GM12878 (cell line): ENCODE measurements at regions not wholly inside any gene's neighbourhood (a gene's known extent, or its start where the extent isn't known, plus 50 kb on each side); places are given as distances from the start of the nearest gene placed in this dataset.

Experiments used
- ATAC-seq: fragments of 200-7000 bp; cut with Tn5 transposase; 3 replicates; pipeline ENCODE4 v1.9.1; 2020; ENCODE audit warnings: mild to moderate bottlenecking, moderate library complexity
- BruUV-seq: library from RNA; stranded (reverse); fragments of 400-500 nt; replicated peaks from 2 replicates; lab custom pipeline; 2021; lab: Mats Ljungman, UMichigan
- CTCF ChIA-PET: fragments of 300-600 bp; sonication (Branson Sonifier 250); formaldehyde crosslinking; extraction: SDS; loops from one replicate; lab custom pipeline; 2021; ENCODE audit warnings: inconsistent platforms; lab: Yijun Ruan, JAX
- POLR2A ChIA-PET: fragments of 350-600 bp; formaldehyde crosslinking; extraction: SDS; loops from one replicate; lab custom pipeline; 2021; ENCODE audit warnings: inconsistent platforms; lab: Charles Lee
- RAD21 ChIA-PET: fragments of 300-600 bp; sonication (Branson Sonifier 250); formaldehyde crosslinking; loops from one replicate; lab custom pipeline; 2023; ENCODE audit warnings: antibody characterized with exemption; ENCODE audit not compliant: unreplicated experiment; lab: Charles Lee
- SMC1A ChIA-PET: fragments of 300-600 bp; sonication (Branson Sonifier 250); formaldehyde crosslinking; loops from one replicate; lab custom pipeline; 2023; ENCODE audit not compliant: unreplicated experiment, uncharacterized antibody; lab: Charles Lee
- DNase-seq: peaks from one replicate; pipeline ENCODE4 v3.0.0-alpha.2; 2011; ENCODE audit warnings: low read depth, low spot score
- FAIRE-seq: peaks from 3 replicates; lab custom pipeline; 2011; peaks lifted over from hg19 to GRCh38; lab: Jason Lieb, UNC
- H2AFZ ChIP-seq: 2 replicates; pipeline ENCODE4 v1.6.0; 2011; ENCODE audit warnings: low read depth, low read length, control low read depth; ENCODE audit not compliant: control insufficient read depth
- H3K27ac ChIP-seq: 2 replicates; pipeline ENCODE4 v1.5.1; 2011; ENCODE audit warnings: control low read depth; ENCODE audit not compliant: control insufficient read depth, insufficient read depth
- H3K27me3 ChIP-seq, 2 experiments: replicated peaks in 1 of 2; 2 replicates each; pipeline versions ENCODE4 v1.6.0 to v1.6.1; 2011; ENCODE audit warnings: low read length in 1 of 2; ENCODE audit not compliant: control insufficient read depth in 2 of 2, insufficient read depth in 2 of 2
- H3K36me3 ChIP-seq, 2 experiments: 2 replicates each; pipeline ENCODE4 v1.5.1; 2011; ENCODE audit warnings: low read length in 1 of 2; ENCODE audit not compliant: control insufficient read depth in 2 of 2, insufficient read depth in 2 of 2
- H3K4me1 ChIP-seq: 2 replicates; pipeline ENCODE4 v1.6.1; 2011; ENCODE audit warnings: mild to moderate bottlenecking, low read length, moderate library complexity, mixed read lengths; ENCODE audit not compliant: control insufficient read depth, insufficient read depth
- H3K4me2 ChIP-seq: 2 replicates; pipeline ENCODE4 v1.6.0; 2011; ENCODE audit warnings: control low read depth; ENCODE audit not compliant: control insufficient read depth, insufficient read depth
- H3K4me3 ChIP-seq: fragments of 200-600 bp; sonication (generic); 2 replicates; pipeline ENCODE4 v1.5.1; 2016
- H3K79me2 ChIP-seq: 2 replicates; pipeline ENCODE4 v1.6.0; 2011; ENCODE audit warnings: low read length; ENCODE audit not compliant: control insufficient read depth, insufficient read depth
- H3K9ac ChIP-seq: 2 replicates; pipeline ENCODE4 v1.8.0; 2011; ENCODE audit warnings: low read length, control low read depth, mixed read lengths; ENCODE audit not compliant: control insufficient read depth, insufficient read depth
- H3K9me3 ChIP-seq: replicated peaks from 3 replicates; pipeline ENCODE4 v1.5.1; 2011; ENCODE audit warnings: mild to moderate bottlenecking, low read length; ENCODE audit not compliant: control insufficient read depth, insufficient read depth
- H4K20me1 ChIP-seq: 2 replicates; pipeline ENCODE4 v1.6.0; 2011; ENCODE audit not compliant: control insufficient read depth, insufficient read depth
- BCL11A ChIP-seq: IDR thresholded peaks from 2 replicates; pipeline ENCODE4 v1.6.1; 2011; ENCODE audit warnings: low read depth, low read length
- CTCF ChIP-seq, 3 experiments: IDR thresholded peaks in 2 of 3; conservative IDR thresholded peaks in 1 of 3; 2 replicates each; pipeline ENCODE4 v1.5.1; 2011; ENCODE audit warnings: low read depth in 3 of 3, low read length in 3 of 3, mild to moderate bottlenecking in 3 of 3, control low read depth in 2 of 3, moderate library complexity in 2 of 3, inconsistent platforms in 1 of 3, mixed read lengths in 1 of 3; ENCODE audit not compliant: control insufficient read depth in 2 of 3, insufficient read depth in 1 of 3; ENCODE audit errors: extremely low read depth in 1 of 3
- EED ChIP-seq: sonication (generic); IDR thresholded peaks from 2 replicates; pipeline ENCODE4 v1.6.1; 2016; ENCODE audit warnings: antibody characterized with exemption, low read depth
- GABPA ChIP-seq: IDR thresholded peaks from 2 replicates; pipeline ENCODE4 v1.6.1; 2014; ENCODE audit warnings: antibody characterized with exemption, low read depth, mild to moderate bottlenecking, inconsistent platforms
- HSF1 ChIP-seq: fragments of 150-350 bp; IDR thresholded peaks from 2 replicates; pipeline ENCODE4 v1.6.1; 2014; ENCODE audit warnings: mild to moderate bottlenecking, low read depth, low read length
- MEF2A ChIP-seq: IDR thresholded peaks from 2 replicates; pipeline ENCODE4 v1.6.1; 2011; ENCODE audit warnings: low read depth, mild to moderate bottlenecking, low read length, moderate library complexity; ENCODE audit not compliant: insufficient read depth
- POLR2AphosphoS2 ChIP-seq: IDR thresholded peaks from 2 replicates; pipeline ENCODE4 v1.6.1; 2011; ENCODE audit warnings: low read depth, mild to moderate bottlenecking, low read length, improper control_type of control experiment, moderate library complexity
- RAD21 ChIP-seq: IDR thresholded peaks from 2 replicates; pipeline ENCODE4 v1.6.1; 2011; ENCODE audit warnings: mild to moderate bottlenecking, low read depth, low read length, moderate library complexity; ENCODE audit not compliant: insufficient read depth
- WGBS: methylation state at CpG from one replicate; pipeline ENCODE4 v1.1.6; 2016; ENCODE audit warnings: low lambda C conversion rate; ENCODE audit not compliant: insufficient replicate concordance, insufficient coverage; ENCODE audit errors: missing lambda C conversion rate; 5-methylcytosine and 5-hydroxymethylcytosine counted together
- in situ Hi-C: fragments of 300-500 bp; cut with MboI; formaldehyde crosslinking; loops from 9 replicates; pipeline ENCODE4 v1.14.3; 2018; ENCODE audit warnings: mixed read lengths
- intact Hi-C: fragments of 100-400 bp; cut with micrococcal nuclease; formaldehyde crosslinking; loops from one replicate; pipeline ENCODE4 v1.14.2; 2022; ENCODE audit not compliant: unreplicated experiment

- TF ChIP-seq CTCF (IDR thresholded peaks at IDR 0.05 in 2 of 3, conservative IDR thresholded peaks at IDR 0.05 in 1 of 3; ENCODE audit: control insufficient read depth in 2 of 3, extremely low read depth in 1 of 3, insufficient read depth in 1 of 3, low read depth in 3 of 3, low read length in 3 of 3) (peak in 1 of 3 experiments; percentile 16; a peak in 1 of 6 replicates), POLR2AphosphoS2 (no peak), HSF1 (no peak), EED (no peak), GABPA (no peak), RAD21 (no peak), MEF2A (no peak), BCL11A (no peak)
- Histone ChIP-seq H3K27me3 (no peaks in the 10 kb centered on the region), H3K4me3 (no peak overlapping the region), H3K27ac (no peak overlapping the region), H3K9ac (no peak overlapping the region), H3K9me3 (no peaks in the 10 kb centered on the region), H3K4me1 (no peaks in the 10 kb centered on the region), H3K36me3 (no peaks in the 10 kb centered on the region), H3K79me2 (no peaks in the 10 kb centered on the region), H2AFZ (no peak overlapping the region), H4K20me1 (no peaks in the 10 kb centered on the region), H3K4me2 (no peak overlapping the region)
- in situ Hi-C loops (no loop called here), intact Hi-C loops (no loop called here)
- ChIA-PET CTCF (interaction anchor here (0.9 kb wide), 1 partner anchor 417 kb away, joined by 3 read pairs; no protein-coding TSS in a partner anchor), RAD21 (no interaction called here), SMC1A (no interaction called here), POLR2A (no interaction called here)
- no TSS peak for BruUV-seq
- ATAC-seq (no peak), FAIRE-seq (no peak), DNase-seq (no peak)
- 4% methylated on average over 1 of the region's 1 CpG for WGBS
Measured at GRCh38 chr10:109126016-109126415, 797.3 kb downstream of the XPNPEP1 start.
